MV-4-11 (cell line): ENCODE measurements at regions not wholly inside any gene's neighbourhood (a gene's known extent, or its start where the extent isn't known, plus 50 kb on each side); places are given as distances from the start of the nearest gene placed in this dataset.
A peak's percentile ranks its signal among the peaks of the same experiment; 100 is the strongest.

Experiments used
- DNase-seq: peaks from one replicate; lab custom pipeline; 2025; lab: John Stamatoyannopoulos, UW

DNA sequence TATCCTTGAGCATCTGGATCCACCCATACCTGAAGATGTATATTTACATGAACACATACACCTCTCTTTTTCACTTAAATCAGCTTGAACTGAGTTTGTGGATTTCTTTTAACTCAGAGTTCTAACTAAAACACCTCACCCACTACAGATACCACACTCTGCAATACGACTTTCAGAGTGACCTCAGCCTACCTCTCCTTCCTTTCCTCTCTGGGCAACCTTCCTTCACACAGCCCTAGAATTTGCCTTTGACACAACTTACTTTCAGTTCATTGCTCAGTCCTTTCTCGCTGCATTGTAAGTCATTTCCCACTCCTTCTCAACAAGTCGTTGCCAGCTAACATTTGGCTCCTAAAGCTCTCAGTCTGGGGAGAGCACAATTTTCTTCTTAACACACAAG is 151.9 kb upstream of the IRX3 start:
- DNase-seq, result no peak

DNA sequence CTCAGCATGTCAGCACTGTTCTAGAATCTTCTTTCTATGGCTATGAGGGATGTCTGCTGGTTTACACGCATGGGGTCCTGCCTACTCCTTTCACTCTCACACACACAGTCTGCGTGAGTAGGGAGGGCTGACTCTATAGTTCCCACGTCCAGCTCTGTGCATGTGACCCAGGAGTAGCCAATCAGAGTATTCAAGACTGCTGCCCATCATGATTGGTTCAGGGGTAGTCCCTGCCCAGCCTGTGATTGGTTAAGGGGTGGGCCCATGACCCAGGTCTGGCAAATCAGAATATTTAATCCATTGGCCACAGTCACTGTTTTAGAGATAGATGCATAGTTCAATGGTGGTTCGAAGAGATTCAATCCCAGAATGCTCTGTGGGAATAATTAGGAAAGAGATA is 151.3 kb upstream of the IRX3 start:
- DNase-seq, result no peak

DNA sequence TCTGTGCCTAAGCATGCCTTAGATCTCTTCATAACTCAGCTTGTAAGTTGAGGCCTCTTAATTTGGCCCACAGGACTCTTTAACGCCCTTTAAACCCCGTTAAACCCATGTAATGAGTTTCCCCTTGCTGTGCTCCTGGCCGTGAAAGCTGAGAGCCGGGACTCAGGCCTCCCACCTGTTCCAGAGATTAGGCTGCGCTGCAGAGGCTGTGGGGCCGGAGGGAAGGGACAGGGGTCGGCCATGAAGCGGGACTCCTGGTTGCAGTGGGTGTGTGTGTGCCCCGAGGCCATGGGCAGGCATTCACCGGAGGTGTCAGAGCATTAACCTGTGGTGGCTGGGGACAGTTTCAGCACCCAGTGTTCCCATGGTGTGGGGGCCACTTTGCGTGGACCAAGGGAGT is 150.8 kb upstream of the IRX3 start:
- no peak for DNase-seq

DNA sequence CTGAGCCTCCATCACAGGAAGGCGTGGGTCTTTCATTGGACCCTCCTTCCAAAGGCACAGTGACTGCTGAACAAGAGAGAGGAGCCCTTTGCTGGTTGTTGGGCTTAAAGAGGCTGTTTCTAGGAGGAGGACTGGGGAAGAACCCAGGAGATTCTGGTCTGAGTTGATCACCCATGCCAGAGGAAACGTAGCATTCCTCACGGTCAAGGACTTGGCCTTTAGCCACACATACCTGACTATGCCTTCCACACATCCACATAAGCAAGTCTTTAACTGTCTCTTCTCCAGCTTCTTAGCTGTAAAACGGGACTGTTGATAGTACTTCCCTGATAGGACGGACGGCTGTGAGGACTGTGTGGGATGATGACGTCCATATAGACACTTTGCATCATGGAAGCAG is 149.8 kb upstream of the IRX3 start:
- no peak for DNase-seq

DNA sequence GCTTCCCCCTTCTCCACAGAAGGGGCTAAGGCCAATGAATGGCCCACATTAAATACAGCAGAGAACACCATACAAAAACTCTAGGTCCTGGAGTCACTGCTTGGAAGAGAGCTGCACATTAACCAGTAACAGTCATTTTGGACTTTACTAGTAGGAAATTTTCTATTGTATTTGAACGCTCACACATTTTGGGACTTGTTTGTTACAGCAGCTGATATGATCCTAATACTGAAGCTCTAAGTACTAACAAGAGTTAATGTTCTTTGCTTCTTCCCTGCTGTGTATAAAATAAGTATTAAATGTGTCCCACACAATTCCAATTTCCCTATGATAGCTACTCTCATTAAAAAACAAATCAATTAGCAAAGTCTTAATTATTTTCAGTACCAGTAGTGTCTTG is 148.3 kb upstream of the IRX3 start:
- DNase-seq, result no peak

DNA sequence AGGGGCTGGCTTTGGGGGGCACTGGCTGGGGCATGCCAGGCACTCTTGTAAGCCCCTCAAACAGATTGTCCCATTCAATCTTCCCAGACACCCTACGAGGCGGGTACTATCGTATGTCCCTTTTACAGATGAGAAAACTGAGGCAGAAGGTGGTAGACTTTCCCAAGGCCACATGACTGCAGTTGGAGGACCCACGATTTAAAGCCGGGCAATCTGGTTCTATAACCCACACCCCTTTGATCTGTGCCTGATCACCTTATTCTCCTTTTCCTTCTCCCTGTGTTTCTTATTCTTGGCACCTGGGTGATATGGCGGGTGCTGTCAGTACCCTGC is 146.3 kb upstream of the IRX3 start:
- no peak for DNase-seq

DNA sequence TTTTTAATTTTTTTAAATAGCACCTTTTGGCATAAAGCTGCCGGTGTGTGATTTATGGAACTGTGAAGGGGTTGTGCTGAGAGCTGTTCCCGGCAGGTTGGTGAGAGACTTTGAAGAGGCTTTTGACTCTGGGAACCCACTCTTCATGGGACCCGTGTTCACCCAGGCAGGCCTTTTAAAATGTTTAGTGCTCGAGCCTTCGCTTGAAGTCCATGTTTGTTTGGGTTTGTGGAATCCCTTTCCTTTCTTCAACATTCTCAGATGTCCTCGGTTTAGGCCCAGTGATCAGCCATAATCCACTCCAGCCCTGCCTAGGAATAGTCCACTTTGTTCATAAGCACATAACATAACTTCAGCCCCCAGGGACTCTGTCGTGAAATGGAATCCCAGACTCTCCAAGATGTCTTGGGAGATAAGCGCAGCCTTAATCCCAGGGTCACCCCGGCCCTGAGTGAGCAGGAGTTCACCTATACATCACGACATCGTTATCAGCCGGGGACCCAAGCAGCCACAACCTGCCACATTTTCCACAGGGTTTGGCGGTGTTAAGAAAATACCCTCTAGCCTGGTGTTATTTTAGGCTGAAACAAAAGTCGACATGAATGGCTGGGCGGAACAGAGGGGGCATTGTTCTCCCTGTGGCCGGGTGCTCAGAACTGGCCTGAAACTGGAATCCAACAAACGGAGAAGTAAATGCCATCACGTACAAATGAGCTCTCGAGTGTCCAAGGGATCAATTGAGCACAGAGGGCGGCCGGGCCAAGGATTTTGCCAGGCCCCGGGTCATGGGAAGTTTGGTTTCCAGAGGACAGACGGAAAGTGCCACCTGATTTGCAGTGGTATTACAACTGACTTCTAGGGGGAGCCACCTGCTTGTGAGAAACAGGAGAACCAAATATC is 145.7 kb upstream of the IRX3 start:
- DNase-seq, result no peak

DNA sequence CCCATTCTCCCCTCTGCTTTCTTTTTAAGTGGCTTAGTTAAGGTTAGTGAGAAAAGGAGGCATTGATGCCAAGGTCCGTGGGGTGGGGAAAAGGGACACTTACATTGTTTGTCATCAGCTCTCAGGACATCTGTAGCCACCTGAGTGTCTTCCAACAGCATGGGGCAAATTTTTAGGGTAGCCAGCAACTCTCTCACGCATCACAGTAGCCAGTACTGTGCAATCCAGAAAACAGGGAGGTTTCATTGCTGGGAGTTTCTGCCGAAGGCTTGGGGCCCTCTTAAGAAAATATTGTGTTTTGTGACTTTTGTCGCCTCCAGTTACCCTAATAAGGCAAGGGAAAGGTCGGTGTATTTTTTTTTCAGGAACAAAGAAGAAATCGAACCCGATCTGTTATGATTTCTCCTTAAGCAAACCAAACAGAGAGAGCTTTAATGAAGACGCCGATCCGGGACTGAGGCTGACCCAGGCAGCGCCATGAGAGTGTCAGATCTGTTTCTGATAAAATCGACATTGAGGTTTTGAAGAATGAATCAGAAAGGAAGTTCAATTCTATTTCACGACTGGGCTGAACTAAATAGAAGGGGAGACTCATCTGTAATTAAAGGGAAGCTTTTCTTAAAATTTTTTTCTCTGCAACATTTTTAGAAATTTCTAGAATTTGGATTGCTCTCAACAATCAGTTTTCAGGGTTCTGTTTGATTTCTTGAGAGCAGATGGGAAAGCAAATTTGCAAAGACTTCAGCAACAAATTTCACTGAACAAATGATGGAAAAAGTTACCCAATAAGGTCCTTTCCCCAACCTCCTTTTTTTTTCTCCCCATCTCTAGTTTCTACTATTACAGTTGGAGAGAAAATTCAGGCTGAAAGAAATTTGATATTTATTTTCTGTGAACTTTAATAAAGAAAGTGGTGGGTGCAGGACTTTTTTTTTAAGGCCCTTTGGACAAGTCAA is 144.7 kb upstream of the IRX3 start:
- peak; percentile 33 for DNase-seq

DNA sequence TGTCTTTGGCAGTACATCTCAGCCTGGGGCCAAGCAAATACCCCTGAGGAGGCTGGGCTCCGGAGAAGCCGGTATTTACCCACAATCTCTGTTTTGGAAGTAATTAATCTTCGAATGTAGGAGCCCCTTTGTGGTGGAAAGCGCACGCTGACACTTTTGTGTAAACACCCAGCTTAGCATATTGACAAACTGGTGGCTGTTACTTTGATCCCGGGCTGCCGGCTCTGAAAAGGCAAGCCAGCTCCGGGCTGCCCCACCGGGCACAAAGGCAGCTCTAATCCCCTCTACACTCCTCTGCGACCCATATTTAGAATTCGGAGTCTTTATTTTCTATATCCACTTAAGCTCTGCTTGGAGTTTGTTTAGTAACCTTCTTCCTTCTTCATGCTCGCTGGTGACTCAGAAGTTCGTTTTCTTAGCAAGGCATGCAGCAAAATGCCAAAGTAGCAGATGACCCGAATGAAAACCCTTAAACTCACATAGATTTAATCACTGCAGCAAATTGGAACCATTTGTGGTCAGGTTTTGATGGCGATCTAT is 144.0 kb upstream of the IRX3 start:
- DNase-seq, result peak; percentile 9

DNA sequence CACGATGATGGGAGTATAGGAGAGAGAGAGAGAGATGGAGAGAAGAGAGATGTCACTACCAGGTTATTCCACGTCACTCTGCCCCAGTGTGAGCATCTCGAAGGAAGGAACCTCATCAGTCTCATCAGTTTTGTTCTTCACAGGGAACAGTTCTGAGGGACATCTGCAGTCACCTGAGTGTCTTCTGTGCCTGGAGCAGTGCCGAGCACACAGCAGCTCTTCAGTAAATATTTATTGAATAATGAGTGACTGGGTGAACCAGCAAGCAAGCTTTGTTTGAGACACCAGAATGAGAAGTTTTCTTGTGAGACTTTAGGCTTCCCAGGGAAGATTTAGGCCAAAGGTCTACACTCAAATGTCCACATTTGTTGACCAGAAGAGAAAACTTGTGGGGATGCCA is 142.4 kb upstream of the IRX3 start:
- DNase-seq, result no peak

DNA sequence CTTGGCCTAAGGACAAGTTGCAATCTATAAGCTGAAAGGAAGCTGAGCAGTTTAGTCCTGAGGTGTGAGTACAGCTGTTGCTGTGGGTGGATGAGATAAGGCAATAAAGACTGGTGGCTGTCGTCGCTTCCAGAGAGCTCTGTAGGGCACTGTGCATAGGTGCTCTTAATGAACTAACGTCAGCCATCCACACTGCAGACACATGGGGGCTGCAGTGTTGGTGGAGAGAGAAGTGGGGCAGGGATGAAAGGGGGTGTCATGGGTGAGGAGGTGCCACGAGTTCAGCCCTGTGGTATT is 139.9 kb upstream of the IRX3 start:
- DNase-seq, result no peak

DNA sequence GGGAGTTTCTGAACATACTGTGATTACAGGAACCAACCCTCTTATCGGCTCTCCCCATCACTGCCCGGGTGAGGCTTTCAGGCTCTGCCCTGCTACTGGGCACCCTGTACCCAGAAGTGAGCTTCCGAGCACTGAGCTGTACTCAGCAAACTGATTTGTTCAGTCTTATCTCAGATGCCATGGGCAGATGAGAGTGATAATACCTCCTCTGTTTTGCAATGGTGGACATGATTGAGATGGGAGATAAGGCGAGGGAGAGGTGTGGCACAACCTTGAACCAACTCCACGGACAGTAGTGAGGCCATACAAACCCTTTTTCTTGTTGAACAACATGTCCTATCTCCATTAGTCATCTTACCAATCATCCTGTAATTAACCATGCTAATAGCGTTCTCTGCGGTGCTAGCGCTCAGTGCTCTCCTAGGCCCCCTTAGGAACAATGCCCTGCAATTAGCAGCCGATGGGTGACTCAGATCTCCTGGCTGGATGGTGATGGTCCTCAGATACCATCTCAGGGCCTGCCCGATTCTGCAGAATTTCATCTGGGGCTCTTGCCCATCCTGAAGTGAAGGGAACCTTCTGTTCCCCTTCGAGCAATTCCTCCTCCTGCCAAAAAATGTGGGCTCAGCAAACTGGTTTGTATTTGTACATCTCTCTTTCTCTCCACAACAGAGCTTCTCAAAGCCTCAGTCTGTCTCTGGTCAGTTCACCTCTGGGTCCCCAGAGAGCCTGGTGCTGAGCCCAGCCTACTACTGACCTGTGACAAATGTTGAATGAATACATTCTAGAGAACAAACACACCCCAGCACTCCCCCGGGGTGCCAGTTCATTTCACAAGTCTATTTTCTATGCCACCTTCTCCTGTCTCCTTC is 139.3 kb upstream of the IRX3 start:
- no peak for DNase-seq

DNA sequence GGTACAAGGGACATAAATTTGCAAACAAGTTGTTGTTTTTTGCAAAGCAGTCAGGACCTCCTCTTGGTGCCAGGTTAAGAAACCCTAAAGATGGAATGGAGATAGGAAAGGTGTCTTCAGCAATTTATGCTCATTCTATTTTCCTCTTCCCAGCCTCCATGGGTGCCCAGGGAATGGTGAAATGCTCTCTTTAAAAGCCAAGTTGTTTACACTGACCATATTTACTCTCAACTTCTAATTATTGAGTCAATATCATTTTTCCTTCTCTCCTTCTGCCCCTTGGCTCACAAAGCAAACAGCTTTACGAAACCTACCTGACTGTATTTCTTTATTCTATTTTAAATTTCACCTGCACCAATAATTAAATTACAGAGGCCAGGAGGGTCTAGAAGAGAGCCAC is 138.5 kb upstream of the IRX3 start:
- no peak for DNase-seq

DNA sequence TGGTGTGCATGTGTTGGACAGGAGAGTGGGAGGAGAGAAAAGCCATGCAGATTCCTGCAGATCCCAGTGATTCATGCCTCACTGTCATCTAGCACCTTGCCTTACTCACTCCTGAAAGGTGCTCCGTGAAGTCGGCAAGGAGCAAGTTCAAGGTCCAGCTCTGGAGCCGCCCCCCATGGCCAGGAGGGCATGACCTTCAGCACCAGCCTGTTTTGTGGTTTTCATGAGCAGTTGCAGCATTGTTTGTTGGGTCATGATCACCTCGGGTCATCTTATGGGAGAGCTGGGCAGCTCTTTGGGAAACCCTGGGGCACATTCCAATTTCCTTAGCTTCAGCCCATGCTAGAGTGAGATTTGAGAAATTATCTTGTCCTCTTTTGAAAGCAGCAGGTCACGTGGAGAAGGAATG is 137.5 kb upstream of the IRX3 start:
- no peak for DNase-seq

DNA sequence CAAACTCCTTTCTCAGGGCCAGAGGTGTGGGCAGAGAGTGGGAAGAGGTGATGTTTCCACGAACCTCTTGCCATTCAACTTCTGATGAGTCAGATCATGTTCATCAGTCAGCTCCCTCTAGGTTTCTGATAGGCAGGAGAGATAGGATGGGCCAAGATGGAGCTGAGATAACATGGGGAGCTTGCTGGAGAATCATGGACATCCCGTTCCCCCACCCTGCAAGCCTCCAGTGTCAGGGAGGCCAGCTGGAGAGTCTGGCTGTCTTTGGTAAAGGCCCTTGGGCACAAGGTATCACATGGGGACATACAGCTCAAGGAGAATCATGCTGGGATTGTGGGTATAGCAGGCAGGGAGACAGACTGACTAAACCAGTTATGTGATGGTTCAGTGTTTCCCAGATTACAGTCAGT is 136.0 kb upstream of the IRX3 start:
- DNase-seq, result no peak

DNA sequence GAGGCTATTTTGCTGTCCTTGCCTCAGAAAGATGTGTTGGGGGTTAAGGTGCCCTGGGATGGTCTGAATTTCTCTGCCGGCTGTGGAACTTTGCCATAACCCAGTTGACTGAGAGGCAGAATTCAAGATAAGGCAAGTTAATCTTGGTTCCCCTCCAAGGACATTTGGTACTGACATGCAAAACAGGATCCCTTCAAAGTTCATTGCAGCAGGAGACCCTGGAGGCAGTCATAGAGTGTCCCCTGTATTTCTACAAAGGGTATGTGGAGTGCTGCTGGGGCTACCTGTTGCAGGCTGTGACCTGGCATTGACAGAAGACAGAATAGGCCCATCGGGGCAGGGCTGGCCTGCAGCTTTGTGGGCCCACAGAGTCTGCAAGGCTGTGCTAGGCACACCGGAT is 135.6 kb upstream of the IRX3 start:
- DNase-seq, result no peak

DNA sequence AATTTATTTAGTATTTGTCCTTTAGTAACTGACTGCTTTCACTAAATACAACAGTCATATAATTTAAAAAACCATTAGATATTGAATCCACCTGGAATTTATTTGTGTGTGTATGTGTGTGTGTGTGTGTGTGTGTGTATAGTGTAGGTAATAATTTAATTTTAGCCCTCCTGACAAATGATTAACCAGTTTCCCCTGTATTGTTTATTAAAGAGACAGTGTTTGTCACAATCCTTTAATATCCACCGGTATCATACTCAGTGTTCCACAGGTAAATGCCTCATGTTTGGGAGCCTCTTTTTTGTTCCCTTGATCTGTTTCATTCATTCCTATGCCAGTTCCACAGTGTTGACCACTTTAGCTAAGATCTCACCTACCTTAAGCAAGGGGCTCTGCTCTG is 134.6 kb upstream of the IRX3 start:
- no peak for DNase-seq

DNA sequence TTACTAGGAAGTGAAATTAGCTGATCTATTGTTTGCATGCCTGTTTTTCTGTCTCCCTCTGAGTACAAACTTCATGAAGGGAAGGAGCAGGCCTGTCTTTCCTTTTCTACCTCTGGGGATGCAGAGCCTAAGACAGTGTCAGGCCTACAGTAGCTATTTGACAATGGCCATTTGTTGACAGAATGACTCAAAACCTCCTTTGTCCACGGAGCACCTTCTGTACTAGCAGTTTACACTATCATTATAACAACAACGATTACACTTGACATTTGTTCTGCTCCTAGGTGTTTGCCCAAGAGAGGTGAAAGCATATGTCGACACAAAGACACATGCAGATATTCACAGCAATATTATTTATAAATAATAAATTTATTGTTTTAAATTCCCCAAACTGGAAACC is 132.3 kb upstream of the IRX3 start:
- no peak for DNase-seq

DNA sequence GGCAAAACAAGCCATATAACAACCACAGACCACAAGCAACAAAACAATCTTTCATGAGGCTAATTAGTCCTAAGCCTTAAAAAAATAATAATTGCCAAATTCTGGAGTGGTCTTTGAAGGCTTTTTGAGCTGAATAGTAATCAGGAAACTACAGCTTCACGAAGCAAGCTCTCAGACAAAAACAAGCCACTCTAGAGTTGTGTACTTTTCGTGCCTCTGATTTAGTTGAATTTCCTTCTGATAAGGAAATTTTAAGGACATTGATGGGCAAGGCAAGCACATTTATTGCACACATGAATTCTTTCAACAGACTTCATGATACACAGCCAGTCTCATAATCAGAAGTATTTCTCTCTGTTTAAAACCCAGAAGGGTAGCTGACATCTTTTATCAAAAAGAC is 130.8 kb upstream of the IRX3 start:
- DNase-seq, result no peak

DNA sequence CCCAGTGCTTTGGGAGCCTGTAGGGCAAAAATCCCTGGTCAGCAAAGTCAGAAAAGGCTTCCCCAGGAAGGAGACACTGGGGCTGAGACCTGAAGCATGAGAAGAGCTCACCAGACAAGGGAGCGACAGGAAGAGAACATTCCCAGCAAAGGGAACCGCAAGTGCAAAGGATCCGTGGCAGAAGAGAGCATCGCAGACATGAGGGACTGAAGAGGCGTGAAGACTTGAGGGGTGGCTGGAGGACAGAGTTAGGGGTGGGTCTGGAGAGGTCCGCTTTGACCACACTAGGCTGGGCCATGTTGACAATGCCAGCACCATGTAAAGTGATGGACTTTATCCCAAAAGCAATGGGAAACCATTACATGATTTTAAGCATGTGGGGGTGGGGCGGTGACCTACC is 128.1 kb upstream of the IRX3 start:
- DNase-seq, result no peak

DNA sequence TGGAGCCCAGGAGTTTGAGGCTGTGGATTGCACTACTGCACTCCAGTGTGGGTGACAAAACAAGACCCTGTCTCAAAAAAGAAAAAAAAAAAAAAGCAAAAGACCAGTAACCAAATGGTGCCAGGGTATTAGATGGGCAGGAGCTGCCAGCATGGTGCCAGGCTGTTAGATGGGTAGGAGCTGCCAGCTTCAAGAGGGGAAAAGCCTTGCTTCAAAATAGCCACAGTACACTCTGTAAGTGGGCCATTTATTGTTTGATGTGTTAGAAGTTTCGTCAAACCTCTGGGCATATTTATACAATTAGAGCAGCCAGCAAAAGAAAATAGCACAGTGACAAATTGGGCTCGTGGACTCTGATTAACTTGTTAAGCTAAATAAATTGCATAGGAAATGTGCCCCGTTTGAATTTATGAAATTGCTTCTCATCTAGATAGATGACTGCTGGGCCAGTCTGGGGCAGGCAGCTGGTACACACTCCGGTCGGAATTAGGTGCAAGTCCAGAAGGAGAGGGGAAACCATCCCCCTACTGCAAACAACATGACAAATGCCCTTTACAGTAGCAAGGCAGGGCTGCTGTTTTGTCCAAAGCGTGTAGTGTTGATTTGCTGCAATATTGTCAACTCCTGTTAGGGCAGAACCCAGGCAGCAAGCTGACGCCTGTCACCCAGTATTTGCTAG is 126.3 kb upstream of the IRX3 start:
- DNase-seq, result no peak

DNA sequence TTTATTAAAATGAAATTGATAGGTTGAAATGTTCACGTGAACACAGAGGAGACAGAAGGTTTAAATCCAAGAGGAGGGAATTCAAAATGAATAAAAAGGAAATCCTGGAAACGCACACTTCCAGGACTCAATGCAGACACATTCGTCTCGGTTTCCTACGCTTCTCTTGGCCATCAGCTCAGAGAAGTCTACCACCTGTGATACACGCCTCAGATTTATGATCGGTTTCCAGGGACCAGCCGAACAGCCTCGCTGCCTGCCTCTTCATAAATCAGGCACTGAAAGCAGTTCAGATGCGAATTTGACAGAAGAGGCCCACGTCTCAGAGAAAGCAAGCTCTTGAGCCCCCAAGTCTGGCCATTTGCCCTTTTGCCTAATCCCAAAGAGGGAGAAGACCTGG is 125.5 kb upstream of the IRX3 start:
- DNase-seq, result no peak
